ENCODE measurements at regions not wholly inside any gene's neighbourhood (a gene's known extent, or its start where the extent isn't known, plus 50 kb on each side); places are given as distances from the start of the nearest gene placed in this dataset.

GRCh38 chr5:124399426-124399961 is 346.9 kb downstream of the ZNF608 start:
- no peak for DNase-seq (ENCODE audit: low read depth in 4 of 4, low spot score in 3 of 4)

GRCh38 chr5:124398460-124398859 is 348.0 kb downstream of the ZNF608 start:
- DNase-seq (ENCODE audit: low read depth in 4 of 4, low spot score in 3 of 4): no peak

GRCh38 chr5:124397317-124397716 is 349.1 kb downstream of the ZNF608 start:
- no peak for DNase-seq (ENCODE audit: low read depth in 4 of 4, low spot score in 3 of 4)

- DNase-seq (ENCODE audit: low read depth in 4 of 4, low spot score in 3 of 4): no peak
These were observed 350.5 kb downstream of the ZNF608 start for GRCh38 chr5:124395926-124396325.

- DNase-seq (ENCODE audit: low read depth in 4 of 4, low spot score in 3 of 4): no peak
These were observed 351.2 kb downstream of the ZNF608 start for GRCh38 chr5:124395287-124395686.

GRCh38 chr5:124394700-124395245 is 351.7 kb downstream of the ZNF608 start:
- no peak for DNase-seq (ENCODE audit: low read depth in 4 of 4, low spot score in 3 of 4)

- DNase-seq (ENCODE audit: low read depth in 4 of 4, low spot score in 3 of 4): no peak
These were observed 352.7 kb downstream of the ZNF608 start for GRCh38 chr5:124393584-124394379.

GRCh38 chr5:124383693-124384092 is 362.7 kb downstream of the ZNF608 start:
- DNase-seq (ENCODE audit: low read depth in 4 of 4, low spot score in 3 of 4): no peak

GRCh38 chr5:124377386-124377785 is 369.1 kb downstream of the ZNF608 start:
- no peak for DNase-seq (ENCODE audit: low read depth in 4 of 4, low spot score in 3 of 4)

- no peak for DNase-seq (ENCODE audit: low read depth in 4 of 4, low spot score in 3 of 4)
These were observed 372.6 kb downstream of the ZNF608 start for GRCh38 chr5:124373883-124374282.

- DNase-seq (ENCODE audit: low read depth in 4 of 4, low spot score in 3 of 4): no peak
These were observed 374.0 kb downstream of the ZNF608 start for GRCh38 chr5:124372457-124372856.

- no peak for DNase-seq (ENCODE audit: low read depth in 4 of 4, low spot score in 3 of 4)
These were observed 375.2 kb downstream of the ZNF608 start for GRCh38 chr5:124371111-124371706.

GRCh38 chr5:124370601-124371000 is 375.8 kb downstream of the ZNF608 start:
- no peak for DNase-seq (ENCODE audit: low read depth in 4 of 4, low spot score in 3 of 4)

GRCh38 chr5:124365361-124365801 is 381.1 kb downstream of the ZNF608 start:
- no peak for DNase-seq (ENCODE audit: low read depth in 4 of 4, low spot score in 3 of 4)

- no peak for DNase-seq (ENCODE audit: low read depth in 4 of 4, low spot score in 3 of 4)
These were observed 390.5 kb downstream of the ZNF608 start for GRCh38 chr5:124355928-124356327.

- no peak for DNase-seq (ENCODE audit: low read depth in 4 of 4, low spot score in 3 of 4)
These were observed 393.4 kb downstream of the ZNF608 start for GRCh38 chr5:124353016-124353415.

GRCh38 chr5:124352312-124352711 is 394.1 kb downstream of the ZNF608 start:
- no peak for DNase-seq (ENCODE audit: low read depth in 4 of 4, low spot score in 3 of 4)

- DNase-seq (ENCODE audit: low read depth in 4 of 4, low spot score in 3 of 4): no peak
These were observed 396.5 kb downstream of the ZNF608 start for GRCh38 chr5:124349931-124350330.

- DNase-seq (ENCODE audit: low read depth in 4 of 4, low spot score in 3 of 4): no peak
These were observed 403.0 kb downstream of the ZNF608 start for GRCh38 chr5:124343451-124343867.

GRCh38 chr5:124342986-124343385 is 403.5 kb downstream of the ZNF608 start:
- DNase-seq (ENCODE audit: low read depth in 4 of 4, low spot score in 3 of 4): no peak

- DNase-seq (ENCODE audit: low read depth in 4 of 4, low spot score in 3 of 4): no peak
These were observed 403.9 kb downstream of the ZNF608 start for GRCh38 chr5:124342584-124342983.

- no peak for DNase-seq (ENCODE audit: low read depth in 4 of 4, low spot score in 3 of 4)
These were observed 404.4 kb downstream of the ZNF608 start for GRCh38 chr5:124342027-124342471.

Data from right renal pelvis (tissue), 4 donors.